G401 (cell line): ENCODE measurements at regions not wholly inside any gene's neighbourhood (a gene's known extent, or its start where the extent isn't known, plus 50 kb on each side); places are given as distances from the start of the nearest gene placed in this dataset.
"Not testable (repeated sequence)": the region's sequence is repeated elsewhere in the genome, so short reads cannot be mapped to it uniquely, and the experiment has no call there.

Experiments
- DNase-seq: peaks from one replicate; pipeline ENCODE4 v3.0.0-alpha.2; 2015; ENCODE audit warnings: low spot score
- in situ Hi-C: cut with HindIII; loops from 2 replicates; pipeline ENCODE4 v1.10.0; 2016; ENCODE audit warnings: low sequenced_read_pairs, mixed read lengths

- in situ Hi-C loops: no loop called here
- DNase-seq: no peak
Observed at GRCh38 chr10:34058845-34059614, 724.6 kb upstream of the NRP1 start.

GRCh38 chr10:34055410-34055985 is 721.0 kb upstream of the NRP1 start:
- DNase-seq, in situ Hi-C loops: not testable (repeated sequence)

DNA sequence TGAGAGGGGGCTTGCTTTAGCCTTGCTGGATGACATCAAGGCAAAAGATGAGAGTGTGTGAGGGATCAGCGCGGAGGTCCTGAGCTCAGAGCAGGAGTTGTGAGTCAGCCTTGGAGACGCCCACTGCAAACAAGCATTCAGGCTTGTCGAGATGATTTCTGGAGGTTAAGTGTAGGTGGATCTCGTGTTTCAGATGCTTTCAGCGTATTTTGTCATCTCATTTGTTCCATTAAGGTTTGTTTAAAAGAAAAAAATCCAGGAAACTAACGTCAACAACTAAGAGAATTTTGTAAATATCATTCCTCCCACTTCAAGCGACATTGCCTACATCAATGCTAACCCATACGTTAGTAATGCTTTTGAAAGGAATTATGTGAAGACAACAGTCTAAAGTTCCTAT is 715.4 kb upstream of the NRP1 start:
- in situ Hi-C loops: no loop called here
- DNase-seq: no peak

GRCh38 chr10:34049469-34049868 is 715.0 kb upstream of the NRP1 start:
- in situ Hi-C loops: no loop called here
- no peak for DNase-seq

- in situ Hi-C loops: no loop called here
- DNase-seq: no peak
Observed at GRCh38 chr10:34047389-34047788, 712.9 kb upstream of the NRP1 start.

DNA sequence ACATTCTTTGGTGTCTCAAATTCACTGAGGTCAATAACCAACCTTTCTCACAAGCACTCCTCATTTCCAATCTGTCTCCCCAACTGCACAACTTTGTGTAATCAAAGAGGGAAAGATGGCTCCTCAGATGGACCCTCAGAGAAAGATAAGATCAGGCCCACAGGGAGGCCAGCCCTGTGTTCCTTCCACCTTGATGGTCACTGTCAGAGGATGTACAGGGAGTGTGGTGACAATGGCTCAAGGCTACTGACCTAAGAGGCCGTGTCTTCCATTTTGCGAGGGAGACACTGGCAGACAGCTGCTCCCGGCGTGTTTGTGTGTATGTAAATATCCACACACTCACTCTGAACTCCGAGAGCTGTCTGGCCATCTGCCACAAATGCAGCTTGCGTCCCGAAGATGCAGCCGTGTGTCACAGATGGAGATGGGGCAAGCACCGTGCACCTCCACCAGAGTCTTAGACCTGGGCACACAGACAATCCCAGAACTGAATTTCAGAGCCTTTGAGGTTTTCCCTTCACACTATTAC is 712.1 kb upstream of the NRP1 start:
- in situ Hi-C loops: no loop called here
- no peak for DNase-seq

DNA sequence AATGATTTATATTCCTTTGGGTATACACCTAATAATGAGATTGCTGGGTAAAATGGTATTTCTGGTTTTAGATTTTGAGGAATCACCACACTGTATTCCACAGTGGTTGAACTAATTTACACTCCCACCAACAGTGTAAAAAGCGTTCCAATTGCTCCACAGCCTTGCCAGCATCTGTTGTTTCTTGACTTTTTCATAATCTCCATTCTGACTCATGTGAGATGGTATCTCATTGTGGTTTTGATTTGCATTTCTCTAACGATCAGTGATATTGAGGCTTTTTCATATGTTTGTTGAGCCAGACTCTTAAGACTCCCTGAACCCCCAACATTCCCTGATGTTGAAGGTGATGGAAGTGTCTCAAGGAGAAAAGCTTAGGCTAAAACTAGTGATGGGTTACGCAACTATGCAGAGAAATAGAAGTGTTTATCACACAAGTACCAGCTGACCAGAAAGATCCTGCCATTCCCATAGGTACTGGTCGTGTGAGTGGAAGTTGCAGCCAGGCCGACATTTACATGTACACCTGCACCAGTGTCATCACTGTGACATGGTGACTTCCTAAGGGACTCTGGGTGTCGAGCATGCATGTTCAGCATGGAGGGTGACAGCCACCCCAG is 711.2 kb upstream of the NRP1 start:
- DNase-seq: no peak
- in situ Hi-C loops: no loop called here

DNA sequence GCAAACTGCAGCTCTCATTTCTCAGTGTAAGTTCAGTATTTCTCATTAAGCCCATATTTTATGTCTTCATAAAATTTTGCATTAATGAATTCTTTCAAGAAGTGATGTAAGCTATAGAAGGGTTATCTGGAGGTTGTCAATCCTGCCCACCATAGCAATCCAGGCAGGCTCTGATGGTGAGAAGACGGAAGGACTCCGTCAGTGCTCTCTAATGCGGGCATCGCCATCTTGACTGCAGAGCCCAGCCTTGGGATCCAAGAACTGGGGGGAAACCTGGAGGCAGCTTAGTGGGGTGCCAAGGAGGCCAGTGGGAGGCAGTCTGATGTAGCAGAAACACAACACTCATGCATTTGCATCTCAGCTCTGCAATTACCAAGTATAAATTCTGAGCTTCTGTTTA is 707.4 kb upstream of the NRP1 start:
- in situ Hi-C loops: no loop called here
- no peak for DNase-seq

DNA sequence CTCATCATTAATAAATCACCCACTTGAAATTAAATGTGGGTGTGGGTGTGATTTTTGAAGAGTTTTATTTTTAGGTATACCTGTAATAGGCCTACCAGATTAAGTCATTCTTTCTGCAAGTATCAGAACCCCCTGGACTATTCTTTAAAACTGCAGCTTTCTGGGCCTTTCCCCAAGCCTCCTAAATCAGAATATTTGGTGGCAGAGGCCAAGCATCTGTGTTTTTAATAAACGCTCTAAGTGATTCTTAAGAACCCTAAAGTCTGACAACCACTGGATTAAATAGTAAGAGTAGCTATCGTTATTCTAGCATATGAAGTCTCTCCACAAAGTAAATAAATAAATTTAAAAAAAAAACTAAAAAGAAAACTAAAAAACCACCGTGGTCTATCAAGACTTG is 703.0 kb upstream of the NRP1 start:
- no peak for DNase-seq
- in situ Hi-C loops: no loop called here

DNA sequence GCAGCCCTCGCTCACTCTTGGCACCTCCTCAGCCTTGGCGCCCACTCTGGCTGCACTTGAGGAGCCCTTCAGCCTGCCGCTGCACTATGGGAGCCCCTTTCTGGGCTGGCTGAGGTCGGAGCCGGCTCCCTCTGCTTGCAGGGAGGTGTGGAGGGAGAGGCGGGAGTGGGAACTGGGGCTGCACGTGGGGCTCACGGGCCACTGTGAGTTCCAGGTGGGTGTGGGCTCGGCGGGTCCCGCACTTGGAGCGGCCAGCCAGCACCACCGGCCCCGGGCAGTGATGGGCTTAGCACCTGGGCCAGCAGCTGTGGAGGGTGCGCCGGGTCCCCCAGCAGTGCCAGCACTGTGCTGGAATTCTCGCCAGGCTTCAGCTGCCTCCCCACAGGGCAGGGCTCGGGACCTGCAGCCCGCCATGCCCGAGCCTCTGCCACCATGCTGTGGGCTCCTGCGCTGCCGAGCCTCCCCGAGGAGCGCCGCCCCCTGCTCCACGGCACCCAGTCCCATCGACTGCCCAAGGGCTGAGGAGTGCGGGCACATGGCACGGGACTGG is 700.8 kb upstream of the NRP1 start:
- in situ Hi-C loops: not testable (repeated sequence)

DNA sequence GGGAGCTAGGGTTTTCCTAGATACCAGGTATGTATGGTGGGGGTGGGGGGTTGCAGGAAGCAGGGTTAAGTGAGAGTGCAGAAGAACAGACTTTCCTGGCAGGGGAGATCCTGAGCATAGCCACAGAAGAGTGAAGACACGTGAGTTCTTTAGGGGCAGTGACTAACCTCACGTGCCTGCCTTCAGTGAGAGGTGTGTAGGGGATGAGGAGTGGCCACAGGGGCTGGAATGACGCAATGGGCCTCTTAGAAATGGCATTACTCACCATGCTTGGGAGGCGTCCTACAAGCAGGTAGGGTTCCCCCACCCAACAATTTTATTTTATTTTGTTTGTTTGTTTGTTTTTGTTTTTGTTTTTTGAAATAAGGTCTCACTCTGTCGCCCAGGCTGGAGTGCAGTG is 698.6 kb upstream of the NRP1 start:
- in situ Hi-C loops: no loop called here
- no peak for DNase-seq

More for the DNA sequence above, 700.8 kb upstream of the NRP1 start:
- DNase-seq: not testable (repeated sequence)

DNA sequence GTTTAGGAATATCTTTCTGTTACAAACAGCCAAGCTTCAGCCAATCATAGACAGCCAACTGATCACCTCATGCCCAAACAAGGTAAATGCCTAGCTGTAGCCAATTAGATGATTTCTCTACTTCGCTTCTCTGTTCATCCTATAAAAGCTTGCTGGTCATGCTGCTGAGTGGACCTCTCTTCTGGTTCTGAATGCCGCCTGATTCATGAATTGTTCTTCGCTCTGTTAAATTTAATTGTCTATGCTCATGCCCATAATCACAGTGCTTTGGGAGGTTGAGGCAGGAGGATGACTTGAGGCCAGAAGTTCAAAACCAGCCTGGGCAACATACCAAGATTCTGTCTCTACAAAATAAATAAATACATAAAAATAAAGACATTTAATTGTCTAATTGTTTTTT is 698.1 kb upstream of the NRP1 start:
- no peak for DNase-seq

DNA sequence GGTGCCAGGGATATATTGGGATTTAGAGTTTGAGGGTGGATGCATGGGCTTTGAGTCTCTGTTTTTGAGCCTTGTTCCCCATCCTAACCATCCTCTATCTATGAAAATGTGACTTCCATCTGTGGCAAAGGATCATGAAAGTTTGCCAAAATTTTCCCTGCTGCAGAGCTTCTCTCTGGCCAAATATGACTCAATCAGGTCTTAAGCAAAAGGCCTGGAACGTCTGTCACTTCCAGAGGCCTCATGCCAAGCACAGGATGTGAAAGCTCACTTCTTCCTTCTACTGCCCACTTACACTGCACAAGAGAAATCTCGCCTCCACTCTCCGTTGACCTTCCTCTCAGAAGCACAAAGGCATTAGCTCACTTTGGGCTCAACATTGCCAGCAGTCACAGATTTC is 696.9 kb upstream of the NRP1 start:
- DNase-seq: peak; percentile 78
- in situ Hi-C loops: no loop called here

More for the DNA sequence above, 698.1 kb upstream of the NRP1 start:
- in situ Hi-C loops: no loop called here

DNA sequence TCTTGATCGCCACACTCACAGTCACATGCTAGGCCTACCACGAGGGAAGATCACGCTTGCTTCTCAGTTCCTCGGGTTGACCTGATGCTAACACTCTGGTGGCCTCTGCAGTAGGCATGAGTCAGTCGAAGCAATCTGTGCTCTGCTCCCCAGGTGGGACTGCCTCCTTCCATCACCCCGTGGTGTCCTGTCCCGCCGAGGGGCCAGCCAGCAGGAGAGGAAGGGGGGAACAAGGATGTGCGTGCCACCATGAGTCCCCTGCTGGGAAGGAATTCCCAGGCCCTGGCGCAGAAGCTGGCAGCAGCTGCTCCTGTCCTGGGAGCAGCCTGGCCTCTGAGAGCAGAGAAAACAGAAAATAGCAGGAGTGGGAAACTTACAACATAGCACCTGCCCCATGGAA is 695.0 kb upstream of the NRP1 start:
- DNase-seq: no peak
- in situ Hi-C loops: no loop called here

DNA sequence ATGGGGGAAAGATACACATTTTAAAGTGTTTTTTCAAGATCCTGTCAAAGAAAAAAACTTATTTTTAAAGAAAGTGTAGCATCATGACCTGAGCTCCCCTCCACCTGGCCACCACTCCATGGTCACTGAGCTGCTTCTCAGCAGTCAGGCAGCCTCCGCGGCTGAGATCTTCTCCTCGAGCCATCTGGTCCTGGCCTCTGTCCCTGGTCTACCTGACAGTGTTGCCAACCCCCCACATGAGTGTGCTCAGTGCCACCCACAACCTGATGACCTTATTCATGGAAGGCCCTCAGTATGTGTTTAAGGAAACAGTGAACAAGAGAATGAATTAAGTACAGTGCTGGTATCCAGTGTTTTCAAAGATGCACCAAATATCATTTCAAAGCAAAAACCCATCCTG is 694.5 kb upstream of the NRP1 start:
- in situ Hi-C loops: no loop called here
- DNase-seq: peak; percentile 55

DNA sequence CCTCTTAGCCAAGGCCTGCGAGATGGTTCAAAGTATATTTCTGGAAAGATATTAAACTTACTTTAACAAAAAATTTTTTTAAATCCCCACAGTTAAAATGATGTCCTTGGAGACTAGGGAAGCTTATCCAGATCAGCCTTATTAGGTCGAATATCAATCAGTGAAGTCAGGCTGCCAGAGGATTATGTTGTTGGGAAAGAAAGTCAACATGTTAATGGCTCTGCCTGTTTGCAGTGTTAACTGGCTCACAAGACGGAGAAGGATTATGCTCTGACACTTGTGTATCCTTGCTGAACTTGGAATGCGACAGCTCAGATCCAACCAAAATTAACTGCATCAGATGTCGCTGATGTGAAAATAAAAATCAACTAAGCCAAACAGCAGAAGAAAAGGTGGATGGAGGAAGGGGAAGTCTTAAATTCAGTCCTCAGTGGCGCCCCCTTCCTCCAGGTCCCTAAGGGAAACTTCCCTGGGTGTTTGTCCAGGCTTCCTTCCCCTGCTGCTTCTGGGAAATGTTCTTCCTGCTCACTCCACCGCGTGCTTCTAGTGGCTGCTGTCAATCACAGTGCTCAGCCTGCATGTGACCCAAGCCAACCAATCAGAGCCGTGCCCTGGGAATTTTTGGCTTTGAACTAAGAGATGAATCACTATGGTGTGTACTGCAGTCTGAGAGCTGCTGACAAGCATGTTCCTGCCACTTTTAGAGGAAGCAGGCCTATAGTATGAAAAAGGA is 690.4 kb upstream of the NRP1 start:
- no peak for DNase-seq
- in situ Hi-C loops: no loop called here

- no peak for DNase-seq
- in situ Hi-C loops: no loop called here
Observed at GRCh38 chr10:34024282-34024681, 689.8 kb upstream of the NRP1 start.

DNA sequence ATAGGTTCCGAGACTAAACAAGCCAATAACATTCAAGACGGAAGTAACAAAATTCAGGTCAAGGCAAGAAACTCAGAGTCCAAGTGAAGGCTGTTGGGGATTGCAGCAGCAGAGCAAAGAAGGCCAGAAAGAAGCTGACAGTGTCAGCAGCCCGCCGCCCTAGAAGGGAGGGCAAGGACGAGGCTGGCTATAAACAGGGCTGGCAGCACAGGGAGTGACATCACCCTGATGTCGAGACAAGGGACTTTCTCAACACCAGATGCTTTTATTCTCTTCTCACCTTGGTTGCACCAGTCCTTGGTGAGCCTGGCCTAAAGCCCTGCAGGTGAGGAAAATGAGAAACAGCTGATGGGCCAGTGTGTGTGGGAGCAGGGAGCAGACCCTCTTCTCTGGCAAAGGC is 687.7 kb upstream of the NRP1 start:
- in situ Hi-C loops: no loop called here
- no peak for DNase-seq

- DNase-seq: no peak
- in situ Hi-C loops: no loop called here
Observed at GRCh38 chr10:34018784-34019183, 684.3 kb upstream of the NRP1 start.

- no peak for DNase-seq
- in situ Hi-C loops: no loop called here
Observed at GRCh38 chr10:34018129-34018528, 683.7 kb upstream of the NRP1 start.
